Stimulated activated naive B cell treated with anti-CD40 and anti-IgM and Interleukin-4, amounts not matched to agents 10 μg/mL and 1 μg/mL and 100 μg/mL, for 72 hours (primary cell): ENCODE measurements at regions not wholly inside any gene's neighbourhood (a gene's known extent, or its start where the extent isn't known, plus 50 kb on each side); places are given as distances from the start of the nearest gene placed in this dataset.
A peak's percentile ranks its signal among the peaks of the same experiment; 100 is the strongest.

Experiments used
- ATAC-seq, 2 donors: fragments of 150-1000 bp; cut with Tn5 transposase; replicated peaks; 2 replicates each; pipeline ENCODE4 v1.10.0; 2021; ENCODE audit warnings: moderate library complexity in 1 of 2
- DNase-seq: peaks from one replicate; pipeline ENCODE4 v3.0.0; 2021
- H3K27ac Mint-ChIP-seq: one replicate; pipeline ENCODE4 v1.8.0; 2022; ENCODE audit warnings: mild to moderate bottlenecking, mixed read lengths
- H3K27me3 Mint-ChIP-seq, 2 donors: one replicate each; pipeline ENCODE4 v1.8.0; 2022; ENCODE audit warnings: mixed read lengths in 2 of 2
- H3K36me3 Mint-ChIP-seq, 2 donors: one replicate each; pipeline ENCODE4 v1.8.0; 2022; ENCODE audit warnings: mixed read lengths in 2 of 2, mild to moderate bottlenecking in 1 of 2
- H3K4me1 Mint-ChIP-seq, 2 donors: one replicate each; pipeline ENCODE4 v1.8.0; 2022; ENCODE audit warnings: mixed read lengths in 2 of 2, mild to moderate bottlenecking in 1 of 2
- H3K4me3 Mint-ChIP-seq, 2 donors: one replicate each; pipeline ENCODE4 v1.8.0; 2022; ENCODE audit warnings: mild to moderate bottlenecking in 2 of 2, mixed read lengths in 2 of 2, moderate library complexity in 1 of 2
- H3K9me3 Mint-ChIP-seq, 2 donors: one replicate each; pipeline ENCODE4 v1.8.0; 2022; ENCODE audit warnings: mixed read lengths in 2 of 2, mild to moderate bottlenecking in 1 of 2

DNA sequence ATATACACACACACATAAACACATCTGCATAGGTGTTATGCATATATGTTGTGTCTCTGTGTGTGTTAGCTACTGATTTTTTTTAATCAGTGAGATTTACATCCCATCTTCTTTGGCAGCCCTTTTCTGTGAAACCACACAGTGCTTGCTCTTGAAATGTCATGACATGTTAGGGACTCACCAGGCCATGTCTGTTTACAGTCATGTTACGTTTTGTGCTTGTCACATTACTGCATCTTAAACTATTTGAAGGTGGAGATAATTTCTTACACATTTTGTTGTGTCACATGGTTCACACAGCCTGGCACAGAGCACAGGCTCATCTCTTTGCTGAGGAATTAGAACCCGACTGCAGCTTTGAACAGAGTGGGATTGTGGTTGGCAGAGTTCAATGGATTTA lies 364.4 kb upstream of the RIOK2 start:
- H3K36me3 Mint-ChIP-seq, result peaks cover 0 to 2% of the 10 kb centered on the region in 2 donors
- peaks cover 10 to 12% of the 10 kb centered on the region in 2 donors for H3K4me1 Mint-ChIP-seq
- H3K9me3 Mint-ChIP-seq, result peaks cover 0 to 1% of the 10 kb centered on the region in 2 donors
- ATAC-seq (no peak), DNase-seq (no peak)
- no peaks in the 10 kb centered on the region for H3K27me3 Mint-ChIP-seq
- no peak overlapping the region for H3K27ac Mint-ChIP-seq
- H3K4me3 Mint-ChIP-seq, result no peak overlapping the region

DNA sequence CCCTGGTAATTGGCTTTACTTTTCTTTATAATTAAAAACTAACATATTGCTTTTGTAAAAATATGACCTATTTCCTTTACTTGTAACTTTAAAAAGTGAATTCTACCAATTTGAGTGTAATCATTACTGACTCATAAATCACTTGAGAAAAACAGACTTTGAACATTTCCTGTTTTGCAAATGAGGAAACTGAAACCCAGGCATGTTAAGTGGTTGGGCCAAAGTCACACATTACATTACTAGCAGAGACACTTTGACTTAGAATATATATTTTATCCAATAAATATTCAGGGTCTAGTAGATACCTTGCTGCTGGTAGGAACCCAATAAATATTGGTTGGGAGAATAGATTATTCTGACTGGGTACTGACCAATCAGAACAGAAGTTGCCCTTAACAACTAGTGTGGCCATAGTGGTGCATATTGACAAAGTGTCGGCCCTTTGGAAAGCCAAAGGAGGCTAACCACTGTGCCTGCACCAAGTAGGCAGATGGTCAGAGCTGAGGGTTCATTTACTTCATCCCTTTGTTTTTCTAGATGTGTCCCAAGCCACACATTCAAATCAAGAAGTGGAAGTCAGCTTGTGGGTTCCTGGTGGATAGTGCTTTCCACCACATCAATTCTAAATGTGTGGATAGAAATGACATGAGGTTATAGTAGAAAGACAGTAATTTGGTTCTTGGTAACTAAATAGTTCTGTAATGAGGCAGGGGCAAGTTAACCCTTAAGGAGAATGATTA lies 365.1 kb upstream of the RIOK2 start:
- Mint-ChIP-seq H3K4me3 (no peak overlapping the region), H3K36me3 (peaks cover 0 to 2% of the 10 kb centered on the region in 2 donors), H3K9me3 (peaks cover 0 to 1% of the 10 kb centered on the region in 2 donors), H3K4me1 (peaks cover 10 to 12% of the 10 kb centered on the region in 2 donors), H3K27me3 (no peaks in the 10 kb centered on the region), H3K27ac (no peak overlapping the region)
- no peak for DNase-seq
- peak; percentile 76 to 78 for ATAC-seq

DNA sequence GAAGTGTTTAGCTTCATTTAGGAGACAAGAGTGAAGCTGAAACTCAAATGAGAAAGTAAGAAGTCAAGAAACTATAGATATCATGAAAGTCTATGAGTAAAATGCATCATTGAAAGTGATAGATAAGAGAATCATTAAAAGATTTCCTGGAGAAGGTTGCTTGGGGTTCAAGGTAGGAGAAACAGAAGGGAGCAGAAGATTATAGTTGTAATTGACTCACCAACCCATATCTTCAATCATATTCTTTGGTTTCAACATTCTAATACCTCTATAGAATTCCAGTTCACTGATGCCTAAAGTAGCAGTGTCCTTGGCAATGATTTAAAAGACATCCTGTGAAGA lies 365.7 kb upstream of the RIOK2 start:
- H3K4me1 Mint-ChIP-seq, result peaks cover 10 to 12% of the 10 kb centered on the region in 2 donors
- peaks cover 0 to 1% of the 10 kb centered on the region in 2 donors for H3K9me3 Mint-ChIP-seq
- ATAC-seq (no peak), DNase-seq (no peak)
- no peaks in the 10 kb centered on the region for H3K27me3 Mint-ChIP-seq
- no peak overlapping the region for H3K27ac Mint-ChIP-seq
- peaks cover 0 to 2% of the 10 kb centered on the region in 2 donors for H3K36me3 Mint-ChIP-seq
- no peak overlapping the region for H3K4me3 Mint-ChIP-seq

DNA sequence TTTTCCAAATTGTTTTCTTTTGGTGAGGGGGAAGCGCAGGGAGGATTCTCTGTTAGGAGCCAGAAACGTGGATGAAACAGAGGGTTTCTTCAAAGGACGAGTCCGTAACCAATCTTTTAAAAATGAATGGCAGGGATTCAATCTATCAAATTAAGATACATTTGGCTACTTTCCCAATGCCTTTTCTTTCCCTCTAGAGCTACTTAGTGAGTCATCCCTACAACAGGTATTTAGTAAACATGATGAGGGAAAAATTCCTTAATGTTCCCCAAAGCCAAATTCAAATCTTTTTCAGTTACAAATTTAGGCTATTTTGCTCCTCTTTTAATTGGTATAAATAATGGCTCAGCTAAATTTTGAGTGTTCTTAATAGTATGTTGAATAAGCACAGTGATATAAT lies 366.4 kb upstream of the RIOK2 start:
- H3K27ac Mint-ChIP-seq, result no peak overlapping the region
- H3K4me3 Mint-ChIP-seq, result no peak overlapping the region
- no peak for ATAC-seq
- H3K27me3 Mint-ChIP-seq, result no peaks in the 10 kb centered on the region
- H3K9me3 Mint-ChIP-seq, result peaks cover 0 to 1% of the 10 kb centered on the region in 2 donors
- DNase-seq, result no peak
- H3K4me1 Mint-ChIP-seq, result peaks cover 10 to 12% of the 10 kb centered on the region in 2 donors
- H3K36me3 Mint-ChIP-seq, result peaks cover 0 to 2% of the 10 kb centered on the region in 2 donors

DNA sequence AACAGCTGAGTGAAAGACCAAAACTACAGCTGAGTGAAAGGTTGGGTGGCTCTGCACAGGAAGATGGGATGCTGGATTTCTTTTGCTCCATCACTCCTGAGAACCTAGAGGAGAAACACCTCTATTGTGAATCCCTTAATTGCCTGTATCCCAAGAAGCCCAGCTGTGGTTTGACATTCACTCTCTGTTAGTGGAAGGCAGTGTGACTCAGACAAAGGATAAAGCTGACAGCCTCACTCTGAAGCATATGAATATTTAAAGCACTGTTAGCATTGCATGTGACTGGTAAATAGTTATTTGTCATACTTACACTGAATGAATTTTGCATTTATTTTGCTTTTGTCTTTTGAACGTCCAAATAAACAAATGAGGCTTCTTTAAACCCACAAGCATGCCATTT lies 367.1 kb upstream of the RIOK2 start:
- H3K27me3 Mint-ChIP-seq, result no peaks in the 10 kb centered on the region
- ATAC-seq, result no peak
- H3K9me3 Mint-ChIP-seq, result peaks cover 0 to 1% of the 10 kb centered on the region in 2 donors
- no peak overlapping the region for H3K4me3 Mint-ChIP-seq
- H3K4me1 Mint-ChIP-seq, result peaks cover 10 to 12% of the 10 kb centered on the region in 2 donors
- no peak overlapping the region for H3K27ac Mint-ChIP-seq
- DNase-seq, result no peak
- H3K36me3 Mint-ChIP-seq, result peaks cover 0 to 2% of the 10 kb centered on the region in 2 donors

DNA sequence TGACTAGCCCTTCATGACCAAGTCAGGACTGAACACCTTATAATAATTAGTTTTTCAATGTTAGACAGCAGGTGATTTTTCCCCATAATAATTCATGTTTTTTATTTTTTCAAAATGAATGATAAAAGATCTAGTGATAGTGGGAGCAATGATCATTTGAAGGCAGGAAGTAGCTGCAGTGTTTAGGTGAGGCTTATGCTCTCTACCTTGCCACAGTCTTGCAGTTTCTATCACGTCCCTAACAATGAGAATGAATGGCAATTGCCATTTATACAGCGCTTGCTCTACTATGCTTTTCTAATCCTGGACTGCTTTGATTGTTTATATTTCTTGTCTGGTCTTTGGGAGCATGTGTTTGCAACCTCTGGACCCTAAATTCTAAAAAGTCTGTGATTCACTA lies 367.8 kb upstream of the RIOK2 start:
- DNase-seq (no peak), ATAC-seq (no peak)
- H3K36me3 Mint-ChIP-seq, result peaks cover 0 to 2% of the 10 kb centered on the region in 2 donors
- H3K4me1 Mint-ChIP-seq, result peaks cover 10 to 11% of the 10 kb centered on the region in 2 donors
- H3K9me3 Mint-ChIP-seq, result peaks cover 1 to 4% of the 10 kb centered on the region in 2 donors
- no peak overlapping the region for H3K4me3 Mint-ChIP-seq
- no peaks in the 10 kb centered on the region for H3K27me3 Mint-ChIP-seq
- H3K27ac Mint-ChIP-seq, result no peak overlapping the region

DNA sequence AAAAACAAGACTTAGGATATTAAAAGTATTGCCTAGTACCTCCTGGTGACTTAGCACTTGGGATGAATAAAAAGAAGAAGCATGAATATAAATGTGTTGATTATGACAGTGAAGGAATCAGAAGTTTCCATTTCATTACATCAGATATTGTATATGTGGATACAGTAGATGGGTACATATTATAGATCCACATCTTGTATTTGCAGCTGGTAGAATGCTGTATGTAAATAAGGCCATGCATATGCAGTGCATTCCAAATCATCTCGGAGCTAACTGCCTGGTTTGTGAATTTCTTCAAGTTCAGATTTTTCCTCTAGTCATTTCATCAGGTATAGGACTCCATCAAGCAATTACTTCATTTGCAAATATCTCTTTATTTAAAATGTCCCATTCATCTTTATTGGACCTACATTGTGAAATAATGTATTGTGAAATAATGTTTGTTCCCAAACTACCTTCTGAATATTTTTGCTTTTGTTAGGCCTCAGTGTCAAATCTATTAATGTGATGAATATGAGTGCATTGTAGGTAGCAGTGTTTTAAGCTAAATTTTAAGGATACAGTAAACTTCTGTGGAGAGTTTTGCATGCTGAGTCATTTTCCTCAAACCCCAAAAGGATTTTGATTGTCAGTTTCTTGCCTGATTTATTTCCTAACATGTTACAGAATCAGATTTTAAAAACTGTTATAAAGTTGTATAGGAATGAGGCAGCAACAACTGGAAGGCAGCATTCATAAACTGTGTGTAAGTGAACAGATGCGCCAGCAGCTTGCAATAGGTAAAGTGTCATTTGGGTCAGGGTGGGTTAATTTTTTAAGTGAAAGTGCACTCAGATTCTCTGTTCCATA lies 370.8 kb upstream of the RIOK2 start:
- ATAC-seq, result no peak
- H3K27ac Mint-ChIP-seq, result no peak overlapping the region

DNA sequence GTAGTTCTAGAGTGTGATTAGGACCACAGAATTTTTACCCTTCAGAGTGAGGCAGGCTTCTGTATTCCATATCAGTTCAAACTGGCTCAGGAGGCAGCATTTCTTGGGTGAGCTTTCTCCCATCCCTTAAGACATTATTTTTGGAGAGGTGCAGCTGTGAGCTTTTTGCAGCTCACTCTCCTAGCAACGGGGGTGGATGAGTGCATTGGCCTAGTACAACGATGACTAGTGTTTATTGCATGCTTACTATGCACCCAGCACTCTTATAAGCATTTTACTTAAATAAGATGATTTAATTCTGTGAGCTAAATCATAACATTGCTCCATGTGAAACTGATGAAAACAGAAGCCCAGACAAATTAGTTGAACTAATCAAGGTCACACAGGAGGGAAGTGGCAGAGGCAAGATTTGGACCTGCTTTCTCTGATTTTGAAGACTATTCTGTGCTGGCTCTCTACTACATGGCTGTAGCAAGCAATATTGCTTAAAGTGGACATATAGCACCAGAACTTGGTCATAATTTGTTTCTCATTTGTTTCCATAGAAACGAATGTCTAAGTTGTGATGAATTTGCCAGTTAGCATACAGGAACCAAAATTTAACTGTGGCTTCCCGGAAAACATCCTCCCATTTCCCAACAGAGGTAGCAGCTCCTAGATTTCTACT lies 372.1 kb upstream of the RIOK2 start:
- Mint-ChIP-seq H3K4me3 (no peak overlapping the region), H3K27me3 (no peaks in the 10 kb centered on the region), H3K36me3 (no peaks in the 10 kb centered on the region), H3K27ac (no peak overlapping the region), H3K9me3 (peaks cover 0 to 4% of the 10 kb centered on the region in 2 donors), H3K4me1 (no peaks in the 10 kb centered on the region)
- ATAC-seq, result no peak
- no peak for DNase-seq

More for the DNA sequence above, 370.8 kb upstream of the RIOK2 start:
- no peaks in the 10 kb centered on the region for H3K27me3 Mint-ChIP-seq
- H3K4me3 Mint-ChIP-seq, result no peak overlapping the region
- peaks cover 0 to 4% of the 10 kb centered on the region in 2 donors for H3K9me3 Mint-ChIP-seq
- no peaks in the 10 kb centered on the region for H3K36me3 Mint-ChIP-seq
- DNase-seq, result no peak
- H3K4me1 Mint-ChIP-seq, result peaks cover 0 to under 1% of the 10 kb centered on the region in 2 donors

DNA sequence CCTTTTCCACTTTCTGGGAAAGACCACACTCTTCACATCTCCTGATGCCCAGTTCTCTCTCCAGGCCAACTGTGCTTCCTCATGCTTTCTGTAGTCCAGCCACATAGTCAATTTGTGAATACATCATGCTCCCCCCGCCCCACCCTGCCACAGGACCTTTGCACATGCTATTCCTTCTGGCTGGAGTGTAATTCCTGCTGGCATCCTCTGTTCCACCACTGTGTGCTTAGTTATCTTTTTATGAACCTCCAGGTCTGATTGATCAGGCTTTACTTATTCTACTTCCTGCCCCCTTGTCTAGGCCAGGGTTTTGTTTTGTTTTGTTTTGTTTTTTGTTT lies 372.6 kb upstream of the RIOK2 start:
- Mint-ChIP-seq H3K27me3 (no peaks in the 10 kb centered on the region), H3K36me3 (no peaks in the 10 kb centered on the region), H3K4me1 (no peaks in the 10 kb centered on the region), H3K4me3 (no peak overlapping the region), H3K27ac (no peak overlapping the region), H3K9me3 (peaks cover 0 to 4% of the 10 kb centered on the region in 2 donors)
- DNase-seq (no peak), ATAC-seq (no peak)

DNA sequence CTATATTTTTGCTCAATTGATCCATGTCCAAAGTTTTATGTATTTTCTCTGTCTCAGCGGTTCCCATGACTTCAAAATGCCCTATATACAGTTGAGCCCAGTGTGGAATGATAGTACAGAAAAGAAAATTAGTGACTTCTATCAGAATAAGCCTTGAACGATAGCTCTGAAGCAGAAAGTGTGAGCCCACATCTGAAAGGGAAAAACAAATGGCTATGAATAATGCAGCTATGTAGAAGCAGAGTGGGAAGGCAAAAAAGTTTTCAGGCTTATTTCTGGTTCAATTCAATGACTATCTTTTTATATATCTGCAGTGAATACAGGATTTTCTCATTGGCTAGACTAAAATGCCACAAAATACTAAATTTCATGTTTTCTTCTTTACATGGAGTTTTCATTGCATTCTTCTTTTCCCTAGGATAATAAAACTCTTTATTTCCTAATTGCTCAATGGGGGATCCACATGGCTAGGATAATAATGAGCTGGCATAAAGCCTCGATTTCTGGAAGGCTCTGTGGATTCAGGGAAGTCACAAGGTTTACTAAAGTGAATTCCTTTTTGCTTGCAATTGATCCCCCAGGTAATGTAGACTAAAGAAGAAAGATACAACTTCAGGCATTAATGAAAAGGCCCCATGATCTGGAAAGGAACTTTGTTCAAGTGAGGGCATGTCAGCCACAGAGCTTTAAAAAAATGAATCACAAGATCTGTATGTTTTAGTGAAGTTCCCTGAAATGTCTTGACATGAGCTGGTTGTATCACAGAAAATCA lies 377.0 kb upstream of the RIOK2 start:
- no peak for DNase-seq
- ATAC-seq, result no peak
- H3K27me3 Mint-ChIP-seq, result no peaks in the 10 kb centered on the region
- H3K4me3 Mint-ChIP-seq, result no peak overlapping the region
- H3K36me3 Mint-ChIP-seq, result peaks cover 0 to 4% of the 10 kb centered on the region in 2 donors
- H3K27ac Mint-ChIP-seq, result no peak overlapping the region
- H3K4me1 Mint-ChIP-seq, result no peaks in the 10 kb centered on the region
- H3K9me3 Mint-ChIP-seq, result peaks cover 0 to 4% of the 10 kb centered on the region in 2 donors

DNA sequence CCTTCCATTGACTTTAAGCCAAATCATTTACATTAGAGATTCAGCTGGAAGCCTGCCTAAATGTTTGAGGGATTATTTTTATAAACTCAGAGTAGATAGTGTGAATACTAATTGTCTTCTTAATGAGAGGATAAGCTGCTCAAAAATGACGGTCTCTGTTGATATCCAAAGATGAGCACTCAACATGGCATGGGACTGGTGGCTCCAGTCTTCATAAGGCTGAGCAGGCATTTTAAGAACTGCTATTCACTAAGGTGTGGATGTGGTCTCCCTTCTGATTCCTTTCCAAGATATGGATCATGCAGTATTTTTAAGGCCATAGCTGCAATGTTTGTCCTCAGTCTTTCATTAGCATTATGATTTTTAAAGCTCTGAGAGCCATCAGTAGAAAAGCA lies 377.5 kb upstream of the RIOK2 start:
- Mint-ChIP-seq H3K9me3 (peaks cover 0 to 2% of the 10 kb centered on the region in 2 donors), H3K27ac (no peak overlapping the region), H3K36me3 (peaks cover 0 to 4% of the 10 kb centered on the region in 2 donors), H3K4me3 (no peak overlapping the region), H3K4me1 (no peaks in the 10 kb centered on the region), H3K27me3 (no peaks in the 10 kb centered on the region)
- no peak for DNase-seq
- no peak for ATAC-seq

DNA sequence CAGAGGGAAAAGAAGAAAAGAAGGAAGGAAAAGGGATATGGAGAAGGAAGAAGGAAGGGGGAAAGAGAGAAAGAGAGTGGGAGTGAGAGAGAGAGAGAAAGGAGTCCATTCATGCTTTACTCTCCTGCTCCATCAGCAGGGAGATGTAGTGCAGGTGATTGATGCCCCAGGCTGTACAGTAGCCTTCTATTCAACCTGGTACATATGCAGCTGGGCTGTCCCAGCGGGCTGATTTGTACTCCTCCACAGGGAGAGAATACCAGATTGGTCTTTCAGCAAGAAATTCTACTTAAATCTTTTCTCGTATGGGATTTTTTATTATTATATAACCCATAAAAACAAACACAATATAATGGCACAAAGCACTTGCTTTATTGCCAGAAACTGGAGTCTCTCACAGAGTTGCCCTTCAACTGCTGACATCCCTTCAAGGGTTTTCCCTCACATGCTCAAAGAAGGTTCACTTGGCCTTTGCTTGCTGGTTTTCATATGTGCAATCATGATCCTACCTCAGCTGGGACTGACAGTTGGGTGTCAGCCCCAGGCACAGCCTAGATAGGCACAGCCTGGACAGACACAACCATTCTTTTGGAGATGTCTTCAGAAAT lies 380.1 kb upstream of the RIOK2 start:
- DNase-seq (no peak), ATAC-seq (no peak)
- Mint-ChIP-seq H3K36me3 (peaks cover 0 to 4% of the 10 kb centered on the region in 2 donors), H3K27ac (no peak overlapping the region), H3K4me1 (no peaks in the 10 kb centered on the region), H3K9me3 (peaks cover 0 to 4% of the 10 kb centered on the region in 2 donors), H3K27me3 (no peaks in the 10 kb centered on the region), H3K4me3 (no peak overlapping the region)

DNA sequence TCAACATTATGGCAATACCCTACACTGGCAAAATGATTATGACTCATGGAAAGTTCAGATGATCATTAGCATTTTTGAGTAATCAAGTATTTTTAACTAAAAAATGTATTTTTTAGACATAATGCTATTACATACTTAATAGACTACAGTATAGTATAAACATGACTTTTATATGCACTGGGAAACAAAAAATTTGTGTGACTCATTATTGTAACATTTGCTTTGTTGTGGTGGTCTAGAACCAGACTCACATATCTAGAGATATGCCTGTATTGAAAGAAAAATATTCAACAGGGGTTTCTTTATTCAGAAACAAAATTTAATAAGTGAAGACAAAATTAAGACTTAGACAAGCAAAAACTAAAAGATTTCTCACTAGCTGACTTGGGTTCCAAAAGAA lies 385.3 kb upstream of the RIOK2 start:
- Mint-ChIP-seq H3K4me3 (no peak overlapping the region), H3K27me3 (no peaks in the 10 kb centered on the region), H3K4me1 (no peaks in the 10 kb centered on the region), H3K36me3 (peaks cover 8 to 21% of the 10 kb centered on the region in 2 donors), H3K9me3 (peaks cover 16 to 22% of the 10 kb centered on the region in 2 donors), H3K27ac (no peak overlapping the region)
- DNase-seq, result no peak
- no peak for ATAC-seq

DNA sequence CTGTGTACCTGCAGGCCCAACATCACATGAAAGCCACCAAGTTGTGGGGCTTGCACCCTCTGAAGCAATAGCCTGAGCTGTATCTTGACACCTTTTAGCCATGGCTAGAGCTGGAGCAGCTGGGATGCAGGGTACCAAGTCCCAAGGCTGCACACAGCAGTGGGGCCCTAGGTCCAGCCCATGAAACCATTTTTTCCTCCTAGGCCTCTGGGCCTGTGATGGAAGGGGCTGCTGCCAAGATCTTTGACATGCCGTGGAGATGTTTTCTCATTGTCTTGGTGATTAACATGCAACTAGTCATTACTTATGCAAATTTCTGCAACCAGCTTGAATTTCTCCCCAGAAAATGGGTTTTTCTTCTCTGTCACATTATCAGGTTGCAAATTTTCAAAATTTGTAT lies 387.2 kb upstream of the RIOK2 start:
- peaks cover 8 to 17% of the 10 kb centered on the region in 2 donors for H3K36me3 Mint-ChIP-seq
- H3K27ac Mint-ChIP-seq, result no peak overlapping the region
- peaks cover 16 to 22% of the 10 kb centered on the region in 2 donors for H3K9me3 Mint-ChIP-seq
- DNase-seq (no peak), ATAC-seq (no peak)
- H3K4me1 Mint-ChIP-seq, result no peaks in the 10 kb centered on the region
- H3K27me3 Mint-ChIP-seq, result no peaks in the 10 kb centered on the region
- no peak overlapping the region for H3K4me3 Mint-ChIP-seq
